GM23338 (cell line): ENCODE measurements at regions not wholly inside any gene's neighbourhood (a gene's known extent, or its start where the extent isn't known, plus 50 kb on each side); places are given as distances from the start of the nearest gene placed in this dataset.

Source experiments
- ATAC-seq: fragments of 200-7000 bp; cut with Tn5 transposase; 3 replicates; pipeline ENCODE4 v1.9.1; 2020
- DNase-seq: peaks from one replicate; pipeline ENCODE4 v3.0.0-alpha.2; 2015; ENCODE audit warnings: low spot score
- H2AFZ ChIP-seq: fragments of 200-600 bp; sonication (generic); 2 replicates; pipeline ENCODE4 v1.8.0; 2016; ENCODE audit warnings: antibody characterized with exemption, mild to moderate bottlenecking, moderate library complexity
- H3F3A ChIP-seq: fragments of 200-600 bp; sonication (generic); replicated peaks from 2 replicates; pipeline ENCODE4 v1.8.0; 2017; ENCODE audit warnings: antibody characterized with exemption, mixed run types, low read depth
- H3K27ac ChIP-seq: fragments of 200-600 bp; sonication (generic); 2 replicates; pipeline ENCODE4 v1.6.1; 2016; ENCODE audit warnings: low read depth
- H3K27me3 ChIP-seq: fragments of 200-600 bp; sonication (generic); 2 replicates; pipeline ENCODE4 v1.8.0; 2016; ENCODE audit warnings: mild to moderate bottlenecking, mixed run types, moderate library complexity; ENCODE audit not compliant: insufficient read depth
- H3K36me3 ChIP-seq: fragments of 200-600 bp; sonication (generic); 2 replicates; pipeline ENCODE4 v1.8.0; 2016; ENCODE audit warnings: mild to moderate bottlenecking; ENCODE audit not compliant: insufficient read depth
- H3K4me1 ChIP-seq: fragments of 200-600 bp; sonication (generic); 2 replicates; pipeline ENCODE4 v1.8.0; 2016; ENCODE audit warnings: mild to moderate bottlenecking, moderate library complexity; ENCODE audit not compliant: insufficient read depth
- H3K4me2 ChIP-seq: fragments of 200-600 bp; sonication (generic); 2 replicates; pipeline ENCODE4 v1.7.1; 2017; ENCODE audit warnings: mixed run types
- H3K4me3 ChIP-seq: fragments of 200-600 bp; sonication (generic); 2 replicates; pipeline ENCODE4 v1.6.1; 2016; ENCODE audit warnings: mixed run types
- H3K79me2 ChIP-seq: fragments of 200-600 bp; sonication (generic); replicated peaks from 2 replicates; pipeline ENCODE4 v1.8.0; 2017; ENCODE audit warnings: mild to moderate bottlenecking; ENCODE audit not compliant: insufficient read depth
- H3K9me2 ChIP-seq: fragments of 200-600 bp; sonication (generic); 2 replicates; pipeline ENCODE4 v1.8.0; 2017; ENCODE audit not compliant: insufficient read depth
- H4K20me1 ChIP-seq: fragments of 200-600 bp; sonication (generic); replicated peaks from 2 replicates; pipeline ENCODE4 v1.8.0; 2017; ENCODE audit warnings: mild to moderate bottlenecking; ENCODE audit not compliant: insufficient read depth
- H3K27ac Mint-ChIP-seq: 2 replicates; pipeline ENCODE4 v1.8.0; 2020; ENCODE audit warnings: inconsistent platforms, mild to moderate bottlenecking, moderate library complexity, mixed read lengths
- H3K27me3 Mint-ChIP-seq: 3 replicates; pipeline ENCODE4 v1.8.0; 2022; ENCODE audit warnings: low read depth, mild to moderate bottlenecking, moderate library complexity, mixed read lengths, inconsistent platforms; ENCODE audit not compliant: insufficient read depth, poor library complexity
- H3K36me3 Mint-ChIP-seq: 3 replicates; pipeline ENCODE4 v1.8.0; 2021; ENCODE audit warnings: low read depth, mild to moderate bottlenecking, inconsistent platforms, moderate library complexity, mixed read lengths
- H3K4me1 Mint-ChIP-seq: 3 replicates; pipeline ENCODE4 v1.8.0; 2020; ENCODE audit warnings: mild to moderate bottlenecking, inconsistent platforms, mixed read lengths
- H3K4me3 Mint-ChIP-seq: 3 replicates; pipeline ENCODE4 v1.8.0; 2021; ENCODE audit warnings: moderate library complexity, mild to moderate bottlenecking, inconsistent platforms, mixed read lengths
- H3K9me3 Mint-ChIP-seq: 3 replicates; pipeline ENCODE4 v1.8.0; 2020; ENCODE audit warnings: moderate library complexity, mild to moderate bottlenecking, inconsistent platforms, mixed read lengths
- EZH2 ChIP-seq: fragments of 200-600 bp; sonication (generic); IDR thresholded peaks from one replicate; pipeline ENCODE4 v1.8.0; 2017; ENCODE audit warnings: antibody characterized with exemption, mild to moderate bottlenecking, low read depth; ENCODE audit not compliant: unreplicated experiment
- JUNB ChIP-seq: IDR thresholded peaks from one replicate; pipeline ENCODE4 v1.6.1; 2016; ENCODE audit warnings: antibody characterized with exemption; ENCODE audit not compliant: unreplicated experiment
- POLR2AphosphoS5 ChIP-seq: IDR thresholded peaks from 2 replicates; pipeline ENCODE4 v1.6.1; 2016; ENCODE audit warnings: antibody characterized with exemption, low read depth
- STAT1 ChIP-seq: IDR thresholded peaks from one replicate; pipeline ENCODE4 v1.6.1; 2016; ENCODE audit warnings: antibody characterized with exemption; ENCODE audit not compliant: unreplicated experiment
- ZNF114 ChIP-seq: fragments of 250-450 bp; sonication (Bioruptor Pico); IDR thresholded peaks from 2 replicates; pipeline ENCODE4 v1.5.0; 2020; ENCODE audit warnings: mild to moderate bottlenecking, moderate library complexity
- ZNF331 ChIP-seq: fragments of 250-450 bp; sonication (Bioruptor Pico); IDR thresholded peaks from 2 replicates; pipeline ENCODE4 v1.5.0; 2020; ENCODE audit warnings: low read depth, mild to moderate bottlenecking, moderate library complexity
- TF ChIP-seq, protein P1 (sequence below), 2 experiments: fragments of 200-600 bp in 1 of 2; sonication (generic) in 1 of 2; conservative IDR thresholded peaks; 2 replicates each; pipeline versions ENCODE4 v1.5.1 to v1.6.1; 2016 to 2017; ENCODE audit warnings: antibody characterized with exemption in 2 of 2, low read depth in 2 of 2, mild to moderate bottlenecking in 2 of 2, moderate library complexity in 1 of 2
- TF ChIP-seq, protein P2 (sequence below): IDR thresholded peaks from one replicate; pipeline ENCODE4 v1.6.1; 2018; ENCODE audit warnings: antibody characterized with exemption; ENCODE audit not compliant: unreplicated experiment
- TF ChIP-seq, protein P3 (sequence below): IDR thresholded peaks from 2 replicates; pipeline ENCODE4 v1.6.1; 2016; ENCODE audit warnings: antibody characterized with exemption

DNA sequence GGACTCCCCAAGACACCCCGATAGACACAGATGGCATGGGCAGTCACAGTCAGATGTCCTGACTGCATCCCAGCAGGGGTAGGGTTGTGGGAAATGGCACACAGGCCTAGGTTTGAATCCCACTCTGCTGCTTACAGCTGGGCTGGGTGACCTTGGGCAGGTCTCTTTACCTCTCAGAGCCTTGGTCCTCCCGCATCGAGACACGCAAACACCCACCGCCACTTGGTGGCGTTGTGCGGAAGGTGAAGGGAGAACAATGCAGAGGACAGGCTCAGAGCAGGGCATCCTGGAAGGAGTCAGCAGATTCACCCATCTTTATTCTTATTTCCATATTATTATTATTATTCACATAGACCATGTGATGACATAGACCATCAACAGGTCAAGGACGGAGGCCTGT is 140.5 kb downstream of the MIAT start:
- Histone ChIP-seq H3K4me3 (no peak overlapping the region), H3K4me2 (no peak overlapping the region), H3F3A (0 out of 2 replicates have a peak, but pooled peaks cover 5% of the 10 kb centered on the region), H3K36me3 (no peaks in the 10 kb centered on the region; the same call in 1 of the 2 replicates), H4K20me1 (no peaks in the 10 kb centered on the region), H3K27me3 (no peaks in the 10 kb centered on the region), H3K4me1 (peaks cover 5% of the 10 kb centered on the region; the same call in 1 of the 2 replicates), H3K27ac (no peak overlapping the region), H3K9me2 (no peaks in the 10 kb centered on the region), H2AFZ (no peak overlapping the region), H3K79me2 (no peaks in the 10 kb centered on the region)
- no peak overlapping the region for H3K4me3 Mint-ChIP-seq
- peaks cover 34% of the 10 kb centered on the region for H3K4me1 Mint-ChIP-seq
- no peaks in the 10 kb centered on the region for H3K9me3 Mint-ChIP-seq
- H3K27ac Mint-ChIP-seq, result no peak overlapping the region
- no peak for TF ChIP-seq ZNF331 (CRISPR knock-in tag)
- TF ChIP-seq, protein P1, sequence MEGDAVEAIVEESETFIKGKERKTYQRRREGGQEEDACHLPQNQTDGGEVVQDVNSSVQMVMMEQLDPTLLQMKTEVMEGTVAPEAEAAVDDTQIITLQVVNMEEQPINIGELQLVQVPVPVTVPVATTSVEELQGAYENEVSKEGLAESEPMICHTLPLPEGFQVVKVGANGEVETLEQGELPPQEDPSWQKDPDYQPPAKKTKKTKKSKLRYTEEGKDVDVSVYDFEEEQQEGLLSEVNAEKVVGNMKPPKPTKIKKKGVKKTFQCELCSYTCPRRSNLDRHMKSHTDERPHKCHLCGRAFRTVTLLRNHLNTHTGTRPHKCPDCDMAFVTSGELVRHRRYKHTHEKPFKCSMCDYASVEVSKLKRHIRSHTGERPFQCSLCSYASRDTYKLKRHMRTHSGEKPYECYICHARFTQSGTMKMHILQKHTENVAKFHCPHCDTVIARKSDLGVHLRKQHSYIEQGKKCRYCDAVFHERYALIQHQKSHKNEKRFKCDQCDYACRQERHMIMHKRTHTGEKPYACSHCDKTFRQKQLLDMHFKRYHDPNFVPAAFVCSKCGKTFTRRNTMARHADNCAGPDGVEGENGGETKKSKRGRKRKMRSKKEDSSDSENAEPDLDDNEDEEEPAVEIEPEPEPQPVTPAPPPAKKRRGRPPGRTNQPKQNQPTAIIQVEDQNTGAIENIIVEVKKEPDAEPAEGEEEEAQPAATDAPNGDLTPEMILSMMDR (conservative IDR thresholded peaks at IDR 0.05; ENCODE audit: low read depth in 2 of 2), result peak; percentile 51 to 80
- H3K27me3 Mint-ChIP-seq, result peaks cover 13% of the 10 kb centered on the region
- peak; percentile 47 for ATAC-seq
- no peaks in the 10 kb centered on the region for H3K36me3 Mint-ChIP-seq
- peak; percentile 59 for DNase-seq

DNA sequence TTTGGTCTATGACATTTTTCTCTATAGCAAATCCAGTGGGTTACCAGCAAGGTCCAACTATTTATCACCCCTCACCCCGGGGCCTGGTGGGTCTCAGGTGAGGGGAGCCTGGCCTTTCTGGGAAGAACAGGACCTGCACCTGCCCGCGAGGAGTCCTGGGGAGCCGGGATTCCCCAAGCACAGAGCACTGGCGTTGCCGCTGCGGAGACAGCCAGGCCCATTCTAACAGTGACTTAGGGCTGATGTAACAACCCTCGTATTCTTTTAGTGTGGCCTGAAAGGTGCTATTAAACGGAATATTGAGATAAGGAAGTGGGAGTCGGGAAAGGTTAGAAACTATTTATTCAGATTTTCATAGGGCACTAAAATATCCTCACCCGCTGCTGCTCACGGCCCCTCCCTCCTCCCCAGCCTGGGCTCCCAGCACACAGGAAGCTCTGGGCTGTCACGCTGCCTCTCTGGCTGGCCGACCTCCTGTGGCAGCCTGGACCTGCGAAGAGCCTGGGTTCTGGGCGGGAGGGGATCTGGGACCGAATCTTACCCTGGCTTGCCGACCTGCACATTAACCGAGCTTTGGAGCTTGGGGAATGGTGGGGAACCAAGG is 141.2 kb downstream of the MIAT start:
- peak; percentile 45 for DNase-seq
- H3K36me3 ChIP-seq, result no peaks in the 10 kb centered on the region; the same call in 1 of the 2 replicates
- no peak overlapping the region for H2AFZ ChIP-seq
- no peaks in the 10 kb centered on the region for H3K79me2 ChIP-seq
- ATAC-seq, result peak; percentile 63
- peaks cover 13% of the 10 kb centered on the region for H3K27me3 Mint-ChIP-seq
- no peaks in the 10 kb centered on the region for H4K20me1 ChIP-seq
- no peaks in the 10 kb centered on the region for H3K27me3 ChIP-seq
- H3K27ac ChIP-seq, result peak overlapping the region; percentile 12; the same call in 1 of the 2 replicates
- no peak overlapping the region for H3K4me3 Mint-ChIP-seq
- H3K36me3 Mint-ChIP-seq, result no peaks in the 10 kb centered on the region
- peaks cover 34% of the 10 kb centered on the region for H3K4me1 Mint-ChIP-seq
- H3K9me3 Mint-ChIP-seq, result no peaks in the 10 kb centered on the region
- 0 out of 2 replicates have a peak, but pooled peaks cover 5% of the 10 kb centered on the region for H3F3A ChIP-seq
- H3K4me1 ChIP-seq, result peaks cover 5% of the 10 kb centered on the region; the same call in 1 of the 2 replicates
- TF ChIP-seq, protein P1 (conservative IDR thresholded peaks at IDR 0.05; ENCODE audit: low read depth in 2 of 2), result no peak
- TF ChIP-seq, protein P2, sequence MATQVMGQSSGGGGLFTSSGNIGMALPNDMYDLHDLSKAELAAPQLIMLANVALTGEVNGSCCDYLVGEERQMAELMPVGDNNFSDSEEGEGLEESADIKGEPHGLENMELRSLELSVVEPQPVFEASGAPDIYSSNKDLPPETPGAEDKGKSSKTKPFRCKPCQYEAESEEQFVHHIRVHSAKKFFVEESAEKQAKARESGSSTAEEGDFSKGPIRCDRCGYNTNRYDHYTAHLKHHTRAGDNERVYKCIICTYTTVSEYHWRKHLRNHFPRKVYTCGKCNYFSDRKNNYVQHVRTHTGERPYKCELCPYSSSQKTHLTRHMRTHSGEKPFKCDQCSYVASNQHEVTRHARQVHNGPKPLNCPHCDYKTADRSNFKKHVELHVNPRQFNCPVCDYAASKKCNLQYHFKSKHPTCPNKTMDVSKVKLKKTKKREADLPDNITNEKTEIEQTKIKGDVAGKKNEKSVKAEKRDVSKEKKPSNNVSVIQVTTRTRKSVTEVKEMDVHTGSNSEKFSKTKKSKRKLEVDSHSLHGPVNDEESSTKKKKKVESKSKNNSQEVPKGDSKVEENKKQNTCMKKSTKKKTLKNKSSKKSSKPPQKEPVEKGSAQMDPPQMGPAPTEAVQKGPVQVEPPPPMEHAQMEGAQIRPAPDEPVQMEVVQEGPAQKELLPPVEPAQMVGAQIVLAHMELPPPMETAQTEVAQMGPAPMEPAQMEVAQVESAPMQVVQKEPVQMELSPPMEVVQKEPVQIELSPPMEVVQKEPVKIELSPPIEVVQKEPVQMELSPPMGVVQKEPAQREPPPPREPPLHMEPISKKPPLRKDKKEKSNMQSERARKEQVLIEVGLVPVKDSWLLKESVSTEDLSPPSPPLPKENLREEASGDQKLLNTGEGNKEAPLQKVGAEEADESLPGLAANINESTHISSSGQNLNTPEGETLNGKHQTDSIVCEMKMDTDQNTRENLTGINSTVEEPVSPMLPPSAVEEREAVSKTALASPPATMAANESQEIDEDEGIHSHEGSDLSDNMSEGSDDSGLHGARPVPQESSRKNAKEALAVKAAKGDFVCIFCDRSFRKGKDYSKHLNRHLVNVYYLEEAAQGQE, result no peak
- TF ChIP-seq ZNF331 (CRISPR knock-in tag) (no peak), ZNF114 (no peak), POLR2AphosphoS5 (no peak), EZH2 (no peak), STAT1 (no peak), JUNB (no peak)
- TF ChIP-seq, protein P3, sequence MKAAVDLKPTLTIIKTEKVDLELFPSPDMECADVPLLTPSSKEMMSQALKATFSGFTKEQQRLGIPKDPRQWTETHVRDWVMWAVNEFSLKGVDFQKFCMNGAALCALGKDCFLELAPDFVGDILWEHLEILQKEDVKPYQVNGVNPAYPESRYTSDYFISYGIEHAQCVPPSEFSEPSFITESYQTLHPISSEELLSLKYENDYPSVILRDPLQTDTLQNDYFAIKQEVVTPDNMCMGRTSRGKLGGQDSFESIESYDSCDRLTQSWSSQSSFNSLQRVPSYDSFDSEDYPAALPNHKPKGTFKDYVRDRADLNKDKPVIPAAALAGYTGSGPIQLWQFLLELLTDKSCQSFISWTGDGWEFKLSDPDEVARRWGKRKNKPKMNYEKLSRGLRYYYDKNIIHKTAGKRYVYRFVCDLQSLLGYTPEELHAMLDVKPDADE, result no peak
- no peaks in the 10 kb centered on the region for H3K9me2 ChIP-seq
- H3K4me3 ChIP-seq, result no peak overlapping the region
- no peak overlapping the region for H3K4me2 ChIP-seq
- H3K27ac Mint-ChIP-seq, result 0 out of 2 replicates have a peak overlapping the region, but pooled peaks have one; percentile 15
